ENCODE measurements at regions not wholly inside any gene's neighbourhood (a gene's known extent, or its start where the extent isn't known, plus 50 kb on each side); places are given as distances from the start of the nearest gene placed in this dataset.

- Histone ChIP-seq H2AFZ (ENCODE audit: low read length) (no peak overlapping the region), H3K27me3 (ENCODE audit: low read length) (no peaks in the 10 kb centered on the region), H3K79me2 (ENCODE audit: low read length) (no peaks in the 10 kb centered on the region), H4K20me1 (ENCODE audit: low read length) (no peaks in the 10 kb centered on the region), H3K9me2 (replicated peaks; ENCODE audit: low read length) (no peaks in the 10 kb centered on the region), H3K36me3 (ENCODE audit: low read depth, low read length) (no peaks in the 10 kb centered on the region), H3K4me3 (ENCODE audit: low read length) (no peak overlapping the region), H3K27ac (ENCODE audit: low read length) (no peak overlapping the region), H3K9me3 (ENCODE audit: low read length) (no peaks in the 10 kb centered on the region), H3F3A (ENCODE audit: low read length, unreplicated experiment) (no peaks in the 10 kb centered on the region), H3K4me2 (ENCODE audit: low read length) (no peak overlapping the region), H3K9ac (ENCODE audit: low read length) (no peak overlapping the region), H3K4me1 (ENCODE audit: insufficient read depth, low read length) (no peaks in the 10 kb centered on the region)
- CTCF ChIA-PET: no interaction called here
- ATAC-seq (no peak), DNase-seq (no peak)
- BruUV-seq (replicated peaks): no TSS peak
- POLR2A ChIA-PET (ENCODE audit: unreplicated experiment): no interaction called here
- TF ChIP-seq EZH2phosphoT487 (IDR thresholded peaks at IDR 0.05; ENCODE audit: borderline replicate concordance, low read length) (no peak), CTCF (conservative IDR thresholded peaks at IDR 0.05; ENCODE audit: low read depth, low read length) (no peak), EZH2 (IDR thresholded peaks at IDR 0.05; ENCODE audit: low read length, unreplicated experiment) (no peak)
- intact Hi-C loops (cut with micrococcal nuclease): no loop called here
Measured at GRCh38 chr10:128950159-128950915, 516.7 kb upstream of the MGMT start.

GRCh38 chr10:128950916-128951275 is 516.1 kb upstream of the MGMT start:
- no peaks in the 10 kb centered on the region for H3F3A ChIP-seq (ENCODE audit: low read length, unreplicated experiment)
- ChIA-PET POLR2A (ENCODE audit: unreplicated experiment) (no interaction called here), CTCF (no interaction called here)
- no peaks in the 10 kb centered on the region for H3K79me2 ChIP-seq (ENCODE audit: low read length)
- BruUV-seq (replicated peaks): no TSS peak
- ATAC-seq: no peak
- H3K4me1 ChIP-seq (ENCODE audit: insufficient read depth, low read length): no peaks in the 10 kb centered on the region
- no peaks in the 10 kb centered on the region for H4K20me1 ChIP-seq (ENCODE audit: low read length)
- H2AFZ ChIP-seq (ENCODE audit: low read length): no peak overlapping the region
- no peak overlapping the region for H3K27ac ChIP-seq (ENCODE audit: low read length)
- DNase-seq: no peak
- H3K4me3 ChIP-seq (ENCODE audit: low read length): no peak overlapping the region
- intact Hi-C loops (cut with micrococcal nuclease): no loop called here
- H3K9ac ChIP-seq (ENCODE audit: low read length): no peak overlapping the region
- no peak for TF ChIP-seq EZH2 (IDR thresholded peaks at IDR 0.05; ENCODE audit: low read length, unreplicated experiment)
- no peak for TF ChIP-seq EZH2phosphoT487 (IDR thresholded peaks at IDR 0.05; ENCODE audit: borderline replicate concordance, low read length)
- no peak for TF ChIP-seq CTCF (conservative IDR thresholded peaks at IDR 0.05; ENCODE audit: low read depth, low read length)
- H3K27me3 ChIP-seq (ENCODE audit: low read length): no peaks in the 10 kb centered on the region
- H3K9me3 ChIP-seq (ENCODE audit: low read length): no peaks in the 10 kb centered on the region
- no peaks in the 10 kb centered on the region for H3K36me3 ChIP-seq (ENCODE audit: low read depth, low read length)
- H3K9me2 ChIP-seq (replicated peaks; ENCODE audit: low read length): no peaks in the 10 kb centered on the region
- no peak overlapping the region for H3K4me2 ChIP-seq (ENCODE audit: low read length)

GRCh38 chr10:128952856-128953255 is 514.2 kb upstream of the MGMT start:
- POLR2A ChIA-PET (ENCODE audit: unreplicated experiment): no interaction called here
- DNase-seq: no peak

More at GRCh38 chr10:128952856-128953255, 514.2 kb upstream of the MGMT start:
- Histone ChIP-seq H4K20me1 (ENCODE audit: low read length) (no peaks in the 10 kb centered on the region), H3K9me2 (replicated peaks; ENCODE audit: low read length) (no peaks in the 10 kb centered on the region), H3K79me2 (ENCODE audit: low read length) (no peaks in the 10 kb centered on the region), H2AFZ (ENCODE audit: low read length) (no peak overlapping the region), H3K9me3 (ENCODE audit: low read length) (no peaks in the 10 kb centered on the region), H3K9ac (ENCODE audit: low read length) (no peak overlapping the region), H3K27ac (ENCODE audit: low read length) (no peak overlapping the region), H3K4me3 (ENCODE audit: low read length) (no peak overlapping the region), H3F3A (ENCODE audit: low read length, unreplicated experiment) (no peaks in the 10 kb centered on the region), H3K27me3 (ENCODE audit: low read length) (no peaks in the 10 kb centered on the region), H3K4me1 (ENCODE audit: insufficient read depth, low read length) (no peaks in the 10 kb centered on the region), H3K4me2 (ENCODE audit: low read length) (no peak overlapping the region), H3K36me3 (ENCODE audit: low read depth, low read length) (no peaks in the 10 kb centered on the region)
- BruUV-seq (replicated peaks): no TSS peak
- intact Hi-C loops (cut with micrococcal nuclease): no loop called here
- TF ChIP-seq CTCF (conservative IDR thresholded peaks at IDR 0.05; ENCODE audit: low read depth, low read length): no peak
- no peak for TF ChIP-seq EZH2phosphoT487 (IDR thresholded peaks at IDR 0.05; ENCODE audit: borderline replicate concordance, low read length)
- TF ChIP-seq EZH2 (IDR thresholded peaks at IDR 0.05; ENCODE audit: low read length, unreplicated experiment): no peak
- ATAC-seq: no peak
- CTCF ChIA-PET: no interaction called here

All from PC-3 (cell line).